ENCODE measurements at regions not wholly inside any gene's neighbourhood (a gene's known extent, or its start where the extent isn't known, plus 50 kb on each side); places are given as distances from the start of the nearest gene placed in this dataset.

- TF ChIP-seq YY1 (IDR thresholded peaks at IDR 0.05; ENCODE audit: insufficient read depth, insufficient read length) (no peak), SUZ12 (IDR thresholded peaks at IDR 0.05; ENCODE audit: extremely low read depth, insufficient read depth, insufficient read length) (no peak)
These were observed 943.1 kb downstream of the ARAP2 start for GRCh38 chr4:35300996-35301774.

Data from NT2/D1 (cell line).